Left colon (tissue), 2 donors: ENCODE measurements at regions not wholly inside any gene's neighbourhood (a gene's known extent, or its start where the extent isn't known, plus 50 kb on each side); places are given as distances from the start of the nearest gene placed in this dataset.
"Not testable (repeated sequence)": the region's sequence is repeated elsewhere in the genome, so short reads cannot be mapped to it uniquely, and the experiment has no call there.

Experiments
- ATAC-seq: fragments of 200-7000 bp; cut with Tn5 transposase; one replicate; pipeline ENCODE4 v1.9.1; 2020; ENCODE audit warnings: mild to moderate bottlenecking, moderate library complexity
- DNase-seq, 2 donors: peaks; one replicate each; pipeline ENCODE4 v3.0.0-alpha.2; 2020
- intact Hi-C, 2 donors: fragments of 100-400 bp; cut with DNase I in 1 of 2; cut with micrococcal nuclease in 1 of 2; formaldehyde crosslinking; loops; one replicate each; pipeline versions ENCODE4 v1.11.2 to v1.14.0; 2022; cut with DNase I, micrococcal nuclease
- donor health status: DM: no; HTN: no; CAD: no.
- donor health status: DM: yes; HTN: yes; CAD: no.

DNA sequence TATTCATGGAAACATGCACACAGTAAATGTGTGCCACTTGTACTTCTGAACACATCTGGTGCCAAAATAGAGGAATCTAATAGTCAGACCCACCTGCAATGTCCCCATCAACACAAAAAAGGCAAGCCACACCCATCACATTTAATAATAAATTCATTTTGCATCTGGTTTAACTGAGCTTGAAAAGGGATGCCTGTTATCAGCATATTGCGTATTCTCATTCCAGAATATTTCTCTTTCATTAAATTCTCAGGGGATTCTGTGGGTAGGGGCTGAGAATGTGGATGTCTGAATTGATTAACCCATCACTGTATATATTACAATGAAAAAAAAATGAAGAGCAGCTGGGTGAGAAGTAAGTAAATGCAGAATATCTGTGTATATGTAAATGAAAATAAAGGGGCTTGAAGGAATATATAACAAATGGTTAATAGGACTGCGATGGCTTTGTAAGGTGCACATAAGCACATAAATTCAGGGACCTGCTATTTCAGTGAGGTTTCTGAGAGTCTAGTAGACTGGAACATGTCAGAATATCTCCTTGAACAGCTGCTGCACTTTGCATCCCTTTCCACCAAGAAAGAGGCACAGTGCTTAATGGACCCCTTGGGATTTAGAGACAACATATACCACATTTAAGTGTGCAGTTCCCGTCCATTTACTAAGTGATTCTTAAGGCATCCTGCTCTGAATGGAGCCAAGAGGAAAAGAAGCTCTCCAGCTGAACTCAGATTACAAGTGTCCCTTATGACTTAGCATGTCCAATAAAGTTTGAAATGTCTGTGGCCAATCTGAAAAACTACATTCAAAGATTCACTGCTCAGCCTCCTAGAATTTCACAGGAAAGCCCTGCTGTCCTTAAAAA lies 104.1 kb upstream of the NIPBL start:
- DNase-seq: no peak
- ATAC-seq: no peak
- intact Hi-C loops: no loop called here

DNA sequence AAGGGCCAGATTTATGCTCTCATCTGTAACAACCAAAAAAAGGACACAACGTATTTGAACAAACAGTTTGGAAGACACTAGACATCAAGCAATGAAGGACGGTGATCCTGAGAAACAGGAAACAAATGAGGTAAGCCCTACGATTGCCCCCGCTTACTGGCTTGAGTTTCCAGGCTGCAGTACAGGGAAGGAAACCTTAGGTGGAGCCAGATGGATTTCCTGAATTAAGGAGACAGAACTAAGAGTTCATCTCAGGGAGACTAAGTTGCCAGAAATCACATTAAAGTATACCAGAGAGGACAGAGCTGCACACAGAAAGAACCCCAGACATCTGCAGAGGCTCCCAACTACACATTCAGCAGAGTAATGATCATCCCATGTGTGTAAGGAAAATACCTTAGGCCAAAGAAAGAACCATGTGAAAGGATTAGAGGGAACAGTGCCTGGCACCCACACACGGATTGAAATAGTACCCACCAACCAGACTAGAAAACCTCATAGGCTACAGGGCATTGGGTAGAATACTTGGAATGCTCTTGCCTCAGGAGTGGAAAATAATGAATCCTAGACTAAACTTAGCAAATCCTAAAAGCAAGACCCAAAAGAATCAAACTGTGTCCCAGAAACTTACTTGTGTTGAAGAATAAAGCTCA lies 99.3 kb upstream of the NIPBL start:
- intact Hi-C loops: no loop called here
- peak; percentile 89 for ATAC-seq
- peak in 1 of 2 donors; percentile 17 for DNase-seq

DNA sequence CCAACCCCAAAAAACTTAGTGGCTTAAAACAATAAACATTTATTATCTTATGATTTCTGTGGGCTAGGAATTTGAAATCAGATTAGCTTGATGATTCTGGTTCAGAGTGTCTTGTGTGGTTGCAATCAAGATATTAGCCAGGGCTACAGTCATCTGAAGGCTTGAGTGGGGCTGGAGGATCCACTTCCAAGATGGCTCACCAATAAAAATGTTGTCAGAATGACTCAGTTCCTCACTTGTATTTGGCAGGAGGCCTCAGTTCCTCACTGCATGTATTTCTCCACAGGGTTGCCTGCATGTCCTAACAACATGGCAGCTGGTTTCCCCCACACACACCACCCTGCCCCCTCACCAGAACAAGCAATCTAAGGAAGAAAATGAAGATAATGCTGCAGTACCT lies 98.2 kb upstream of the NIPBL start:
- DNase-seq (no peak), ATAC-seq (no peak)
- intact Hi-C loops: no loop called here

DNA sequence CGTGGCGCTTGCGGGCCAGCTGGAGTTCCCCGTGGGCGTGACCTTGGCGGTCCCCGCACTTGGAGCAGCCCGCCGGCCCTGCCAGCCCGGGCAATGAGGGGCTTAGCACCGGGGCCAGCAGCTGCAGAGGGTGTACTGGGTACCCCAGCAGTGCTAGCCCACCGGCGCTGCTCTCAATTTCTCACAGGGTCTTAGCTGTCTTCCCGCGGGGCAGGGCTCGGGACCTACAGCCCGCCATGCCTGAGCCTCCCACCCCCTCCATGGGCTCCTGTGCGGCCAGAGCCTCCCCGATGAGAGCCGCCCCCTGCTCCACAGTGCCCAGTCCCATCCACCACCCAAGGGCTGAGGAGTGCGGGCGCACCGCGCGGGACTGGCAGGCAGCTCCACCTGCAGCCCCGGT lies 94.0 kb upstream of the NIPBL start:
- DNase-seq, ATAC-seq, intact Hi-C loops: not testable (repeated sequence)

DNA sequence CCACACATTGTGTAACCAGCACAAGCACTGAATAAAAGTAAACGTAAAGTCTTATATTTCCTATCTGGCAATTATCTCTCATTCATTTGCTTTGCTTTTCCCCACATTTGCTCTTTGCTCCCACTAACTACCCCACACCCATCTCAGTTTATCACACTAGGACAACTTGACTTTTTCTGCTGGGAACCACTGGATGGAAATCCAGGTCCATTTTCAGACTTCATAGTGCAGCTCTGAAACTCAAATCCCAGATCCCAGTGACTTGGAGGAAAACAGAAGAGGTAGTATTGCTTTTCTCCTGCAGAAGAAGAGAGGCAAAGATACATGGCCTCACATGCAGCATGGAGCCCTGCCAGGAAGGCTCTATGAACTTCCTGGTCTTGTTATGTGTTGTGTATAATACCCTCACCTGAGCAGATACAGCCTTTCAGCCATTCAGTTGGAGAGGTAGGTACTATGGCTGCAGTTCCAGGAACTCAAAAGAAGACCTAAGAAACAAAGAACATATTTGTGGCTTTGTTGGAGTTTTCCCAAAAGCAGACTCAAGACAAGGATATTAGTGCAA lies 90.0 kb upstream of the NIPBL start:
- intact Hi-C loops: no loop called here
- DNase-seq (peak in 1 of 2 donors; percentile 44), ATAC-seq (peak; percentile 80)

DNA sequence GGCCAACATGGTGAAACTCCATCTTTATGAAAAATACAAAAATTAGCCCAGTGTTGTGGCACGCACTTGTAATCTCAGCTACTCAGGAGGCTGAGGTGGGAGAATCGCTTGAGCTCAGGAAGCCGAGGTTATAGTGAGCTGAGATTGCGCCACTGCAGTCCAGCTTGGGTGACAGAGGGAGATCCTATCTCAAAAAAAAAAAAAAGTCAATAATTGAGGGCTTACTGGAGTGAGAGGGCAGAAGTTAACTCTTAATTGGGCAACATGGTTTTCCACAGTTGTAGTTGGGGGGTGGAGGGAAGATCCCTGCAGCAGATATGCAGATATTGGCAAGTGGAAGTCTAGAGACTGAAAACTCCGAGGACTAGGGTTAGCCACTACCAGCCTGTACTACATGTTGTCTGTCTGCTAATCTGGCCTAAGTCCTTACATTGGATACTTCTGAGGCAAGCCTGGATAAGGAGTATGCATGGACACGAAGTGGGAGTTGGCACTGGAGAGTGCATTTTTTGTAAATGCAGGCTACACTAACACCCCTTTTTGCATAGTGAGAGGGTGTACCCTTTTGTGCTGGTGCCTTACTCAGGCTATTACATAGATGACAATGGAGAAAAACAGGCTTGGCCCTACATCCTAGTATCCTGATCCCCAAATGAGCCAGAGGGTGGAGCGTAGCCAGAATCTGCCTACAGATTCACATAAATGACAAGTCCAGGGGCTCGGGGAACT lies 89.0 kb upstream of the NIPBL start:
- no peak for DNase-seq
- ATAC-seq: no peak
- intact Hi-C loops: no loop called here

DNA sequence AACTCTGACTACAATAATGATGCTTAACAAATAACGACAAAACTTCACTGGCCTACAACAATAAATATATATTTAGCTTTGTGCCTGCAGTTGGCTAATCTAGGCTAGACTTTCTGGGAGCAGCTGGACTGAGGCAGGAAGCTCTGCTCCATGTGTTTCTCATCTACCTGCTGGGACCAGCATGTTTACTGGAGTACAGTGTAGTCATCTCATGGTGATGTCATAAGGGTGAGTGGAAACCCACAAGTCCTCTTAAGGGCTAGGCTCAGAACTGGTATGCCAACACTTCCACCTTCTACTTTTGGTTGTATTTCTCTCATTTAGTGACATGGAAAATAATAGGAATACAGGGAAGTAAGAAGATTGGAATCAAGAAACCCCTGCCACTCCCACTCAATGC lies 85.7 kb upstream of the NIPBL start:
- ATAC-seq: no peak
- intact Hi-C loops: no loop called here
- DNase-seq: no peak

DNA sequence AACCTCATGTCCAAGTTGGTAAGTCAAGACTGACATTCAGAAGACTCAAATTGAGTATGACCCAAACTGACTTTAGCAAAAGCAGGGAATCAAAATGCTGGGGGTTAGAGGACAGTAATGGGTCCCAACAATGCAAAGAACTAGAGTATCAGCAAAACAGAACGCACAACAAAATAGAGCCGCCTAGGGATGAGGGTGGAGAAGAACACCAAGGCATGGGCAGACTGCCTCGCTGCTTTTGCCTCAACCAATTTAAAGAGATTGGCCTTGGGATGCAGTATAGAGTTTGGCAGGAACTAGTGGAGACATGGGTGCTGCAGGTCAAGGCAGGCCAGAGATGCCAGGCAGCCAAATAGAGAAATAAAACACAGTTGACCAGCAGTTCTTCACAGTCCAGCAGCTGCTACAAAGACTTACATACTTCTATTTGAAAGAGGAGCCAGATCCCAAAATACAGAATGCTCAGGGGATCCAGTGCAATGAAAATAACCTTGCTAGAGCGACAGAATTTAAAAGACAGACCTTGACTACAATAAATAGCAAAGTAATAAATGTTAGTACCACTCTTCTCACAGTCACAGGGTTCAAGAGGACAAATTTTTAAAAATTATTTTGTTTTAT lies 83.9 kb upstream of the NIPBL start:
- DNase-seq: no peak
- no peak for ATAC-seq
- intact Hi-C loops: no loop called here

DNA sequence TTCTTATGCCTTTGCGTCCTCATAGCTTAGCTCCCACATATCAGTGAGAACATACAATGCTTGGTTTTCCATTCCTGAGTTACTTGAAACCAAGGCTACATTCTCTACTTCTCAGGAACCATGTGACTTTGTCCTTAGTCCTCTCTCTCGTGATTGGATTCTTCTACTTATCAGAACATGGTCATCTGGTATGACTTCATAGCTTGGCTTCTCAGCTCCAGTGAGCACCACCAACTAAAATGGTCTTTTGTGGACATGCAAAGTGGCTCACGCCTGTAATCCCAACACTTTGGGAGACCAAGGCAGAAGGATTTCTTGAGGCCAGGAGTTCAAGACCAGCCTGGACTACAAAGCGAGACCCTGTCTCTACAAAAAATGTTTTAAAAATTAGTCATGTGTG lies 81.2 kb upstream of the NIPBL start:
- DNase-seq: no peak
- intact Hi-C loops: no loop called here
- ATAC-seq: no peak

DNA sequence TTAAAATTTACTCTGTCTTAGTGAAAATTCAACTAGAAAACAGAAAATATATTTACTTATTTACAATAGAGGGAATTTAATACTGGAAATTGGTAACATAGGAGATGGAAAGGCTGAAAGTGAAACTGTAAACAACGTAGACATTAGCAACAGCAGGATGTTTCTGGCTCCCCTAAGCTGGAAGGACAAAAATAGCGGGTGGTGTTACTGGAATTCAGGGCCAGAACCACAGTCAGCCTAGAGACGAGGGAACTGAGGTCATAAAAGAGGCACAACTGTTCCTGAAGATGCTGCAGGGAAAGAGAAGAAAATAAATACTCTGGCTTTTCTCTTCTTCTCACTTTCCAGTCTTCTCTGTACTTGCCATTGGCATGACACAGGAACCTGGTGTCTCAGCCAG lies 80.4 kb upstream of the NIPBL start:
- no peak for DNase-seq
- intact Hi-C loops: no loop called here
- no peak for ATAC-seq

DNA sequence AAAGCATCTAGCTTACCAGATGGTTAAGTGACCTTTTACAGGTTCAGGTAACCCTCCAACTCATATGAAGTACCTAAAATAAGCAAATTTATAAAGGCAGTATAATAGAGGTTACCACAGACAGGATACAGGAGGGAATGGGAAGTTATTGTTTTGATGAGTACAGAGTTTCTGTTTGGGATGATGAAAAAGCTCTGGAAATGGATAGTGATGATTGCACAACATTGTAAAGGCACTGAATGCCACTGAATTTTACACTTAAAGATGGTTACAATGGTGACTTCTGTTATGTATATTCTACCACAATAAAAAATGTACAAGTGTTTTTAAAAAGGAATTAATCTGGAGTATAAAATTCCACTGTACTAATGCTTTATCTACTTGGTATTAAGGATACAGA lies 75.0 kb upstream of the NIPBL start:
- DNase-seq (no peak), ATAC-seq (no peak)
- intact Hi-C loops: no loop called here

DNA sequence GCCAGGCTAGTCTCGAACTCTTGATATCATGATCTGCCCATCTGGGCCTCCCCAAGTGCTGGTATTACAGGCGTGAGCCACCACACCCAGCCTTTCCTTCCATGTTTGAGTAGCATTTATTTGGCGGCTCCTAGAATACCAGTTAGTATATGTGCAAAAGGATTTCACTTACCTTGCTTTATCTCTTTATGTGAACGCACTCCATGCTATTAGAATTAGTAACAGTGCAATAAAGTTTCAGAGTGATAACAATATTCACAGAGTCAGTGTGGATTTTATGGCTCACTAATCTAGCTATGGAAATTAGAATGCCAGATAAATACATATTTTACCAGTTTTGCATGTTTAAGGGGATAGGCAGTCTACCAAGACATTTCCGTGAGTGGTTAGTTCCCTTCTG lies 74.4 kb upstream of the NIPBL start:
- no peak for DNase-seq
- no peak for ATAC-seq
- intact Hi-C loops: no loop called here

DNA sequence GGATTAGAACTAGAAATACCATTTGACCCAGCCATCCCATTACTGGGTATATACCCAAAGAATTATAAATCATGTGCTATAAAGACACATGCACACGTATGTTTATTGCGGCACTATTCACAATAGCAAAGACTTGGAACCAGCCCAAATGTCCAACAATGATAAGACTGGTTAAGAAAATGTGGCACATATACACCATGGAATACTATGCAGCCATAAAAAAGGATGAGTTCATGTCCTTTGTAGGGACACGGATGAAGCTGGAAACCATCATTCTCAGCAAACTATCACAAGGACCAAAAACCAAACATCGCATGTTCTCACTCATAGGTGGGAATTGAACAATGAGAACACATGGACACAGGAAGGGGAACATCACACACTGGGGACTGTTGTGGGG lies 63.3 kb upstream of the NIPBL start:
- ATAC-seq, DNase-seq, intact Hi-C loops: not testable (repeated sequence)

DNA sequence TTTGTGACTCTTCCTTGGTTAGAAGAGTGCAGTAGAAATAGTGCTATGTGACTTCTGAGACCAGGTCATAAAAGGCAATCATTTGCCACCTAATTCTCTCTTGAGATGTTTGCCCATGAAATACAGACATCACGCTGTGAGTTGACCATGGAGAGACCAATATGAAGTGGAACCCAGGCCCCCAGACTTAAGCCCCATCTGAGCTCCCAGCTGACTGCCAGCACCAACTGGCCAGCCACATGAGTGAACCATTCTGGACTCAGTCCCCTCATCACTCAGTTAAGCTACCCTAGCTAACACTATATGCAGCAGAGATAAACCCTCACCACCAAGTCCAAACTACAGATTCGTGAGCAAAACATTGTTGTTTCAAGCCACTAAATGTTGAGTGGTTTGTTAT lies 60.7 kb upstream of the NIPBL start:
- intact Hi-C loops: no loop called here
- DNase-seq (no peak), ATAC-seq (no peak)

DNA sequence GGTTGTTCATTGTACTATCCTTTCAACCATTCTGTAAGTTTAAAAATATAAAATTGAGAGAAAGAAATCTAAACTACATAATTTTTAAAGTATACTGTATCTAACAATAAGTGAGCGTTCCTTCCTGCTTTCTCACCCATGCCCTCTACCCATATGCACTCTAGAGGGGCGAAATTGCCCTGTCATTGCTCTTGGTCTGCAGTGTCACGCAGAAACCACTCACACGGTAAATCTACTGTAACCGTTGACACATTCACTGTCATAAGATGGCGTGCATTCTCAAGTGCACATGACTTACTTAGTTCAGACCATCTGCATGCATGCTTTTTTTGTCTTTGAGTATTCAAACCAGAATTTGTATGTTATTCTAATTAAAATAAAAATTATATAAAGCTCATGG lies 55.7 kb upstream of the NIPBL start:
- ATAC-seq: no peak
- intact Hi-C loops: no loop called here
- no peak for DNase-seq

DNA sequence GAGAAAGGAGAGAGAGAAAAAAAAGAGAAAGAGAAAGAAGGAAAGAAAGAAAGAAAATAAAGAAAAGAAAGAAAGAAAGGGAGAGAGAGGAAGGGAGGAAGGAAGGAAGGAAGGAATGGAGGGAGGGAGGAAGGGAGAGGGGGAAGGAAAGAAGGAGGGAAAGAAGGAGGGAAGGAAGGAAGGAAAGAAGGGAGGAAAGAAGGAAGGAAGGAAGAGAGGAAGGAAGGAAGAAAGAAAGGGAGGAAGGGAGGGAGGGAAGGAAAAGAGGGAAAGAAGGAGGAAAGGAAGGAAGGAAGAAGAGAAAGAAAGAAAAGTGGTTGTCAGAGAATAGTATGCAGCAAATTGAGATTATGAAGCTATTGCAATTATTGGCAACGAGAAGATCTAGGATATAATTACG lies 49.9 kb upstream of the NIPBL start:
- DNase-seq (no peak), ATAC-seq (no peak)
- intact Hi-C loops: no loop called here
